GM21381 (cell line): ENCODE measurements at regions not wholly inside any gene's neighbourhood (a gene's known extent, or its start where the extent isn't known, plus 50 kb on each side); places are given as distances from the start of the nearest gene placed in this dataset.

Source experiments
- ATAC-seq: cut with Tn5 transposase; IDR thresholded peaks from one replicate; pipeline ENCODE4 v1.9.1; 2021; ENCODE audit warnings: mild to moderate bottlenecking, moderate library complexity; ENCODE audit not compliant: unreplicated experiment

DNA sequence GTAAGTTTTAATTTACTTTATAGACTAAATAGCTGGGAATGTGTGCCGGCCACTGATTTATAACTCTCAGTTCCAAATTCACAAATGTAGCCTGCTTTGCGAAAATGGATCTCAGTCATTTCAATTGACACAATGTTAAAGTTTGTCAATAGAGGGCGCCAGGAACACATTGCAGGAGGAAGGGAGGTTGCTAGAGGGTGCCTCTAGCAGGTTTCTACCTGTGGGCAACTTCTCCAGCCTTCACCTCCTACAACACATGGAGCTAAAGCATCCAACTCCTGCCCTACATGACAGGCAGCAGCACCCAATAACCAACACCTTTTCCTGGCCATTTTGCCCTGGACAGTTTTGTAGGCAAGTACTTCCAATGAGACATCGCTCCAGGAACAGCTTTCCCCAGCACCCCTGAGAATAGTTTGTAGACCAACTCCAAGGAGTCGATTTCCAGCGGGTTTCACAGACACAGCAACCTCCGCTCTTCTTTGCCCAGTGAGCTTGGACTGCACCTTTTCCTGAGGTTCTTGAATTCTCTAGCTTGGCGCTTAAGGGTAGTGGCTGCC, 784.8 kb upstream of the CDH2 start:
- ATAC-seq = no peak

DNA sequence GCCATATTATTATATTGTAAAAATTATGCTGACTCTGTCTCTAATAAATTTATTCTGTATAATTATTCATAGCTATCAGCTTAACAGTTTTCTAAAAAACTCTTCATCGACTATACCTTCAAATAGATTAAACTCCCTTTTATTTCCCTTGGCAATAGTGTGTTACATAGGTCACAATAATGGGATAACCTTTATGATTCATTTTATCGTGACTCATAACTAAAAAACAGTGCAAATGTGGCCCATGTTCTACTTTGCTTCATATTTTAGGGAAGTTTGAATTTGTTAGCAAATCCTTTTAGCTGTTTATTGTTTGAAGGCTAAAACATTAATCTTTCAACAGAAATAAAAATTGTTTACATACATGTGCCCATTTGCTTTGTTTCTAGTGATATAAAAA, 783.2 kb upstream of the CDH2 start:
- ATAC-seq = no peak

DNA sequence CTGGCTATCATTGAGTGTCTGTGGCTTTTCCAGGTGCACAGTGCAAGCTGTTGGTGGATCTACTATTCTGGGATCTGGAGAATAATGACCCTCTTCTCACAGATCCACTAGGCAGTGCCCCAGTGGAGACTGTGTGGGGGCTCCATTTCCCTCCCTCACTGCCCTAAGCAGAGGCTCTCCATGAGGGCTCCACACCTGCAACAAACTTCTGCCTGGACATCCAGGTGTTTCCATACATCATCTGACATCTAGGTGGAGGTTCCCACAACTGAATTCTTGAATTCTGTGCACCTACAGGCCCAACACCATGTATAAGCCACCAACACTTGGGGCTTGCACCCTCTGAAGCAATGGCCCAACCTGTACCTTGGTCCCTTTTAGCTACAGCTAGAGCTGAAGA, 775.4 kb upstream of the CDH2 start:
- ATAC-seq = no peak

DNA sequence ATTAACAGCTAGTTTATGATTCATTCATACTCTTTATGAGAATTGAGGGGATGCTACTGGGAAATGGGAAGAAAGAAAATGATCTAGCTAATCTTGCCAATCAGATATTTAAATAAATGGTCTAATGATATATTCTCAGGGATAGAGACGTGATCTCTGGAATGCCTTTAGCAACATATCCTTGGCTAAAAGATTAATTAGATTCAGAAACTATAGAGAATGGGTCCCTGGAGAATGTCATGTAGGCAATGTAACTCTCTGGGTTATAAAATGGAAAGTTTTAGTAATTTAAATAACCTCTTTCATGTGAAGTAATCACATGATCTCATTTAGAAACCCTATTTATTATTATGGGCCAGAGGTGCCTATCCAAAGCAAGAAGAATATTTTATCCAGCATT, 771.0 kb upstream of the CDH2 start:
- ATAC-seq = no peak

DNA sequence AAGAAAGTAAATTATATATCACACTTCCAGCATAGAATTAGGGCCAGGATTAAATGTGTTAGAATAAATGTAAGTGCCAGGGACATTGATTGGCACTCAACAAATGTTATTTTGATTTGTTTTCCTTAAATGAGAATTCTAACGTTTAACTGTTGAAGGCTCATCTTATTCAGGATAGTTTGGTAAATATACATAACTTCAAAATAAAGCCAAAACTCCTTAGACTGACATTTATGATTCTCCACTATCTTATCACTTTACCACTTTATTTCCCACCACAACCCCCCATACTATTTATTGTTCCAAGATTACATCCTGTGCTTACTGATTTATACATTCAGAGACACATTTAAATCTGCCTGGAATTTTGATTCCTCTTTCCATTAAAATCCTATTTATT, 769.5 kb upstream of the CDH2 start:
- ATAC-seq = no peak

DNA sequence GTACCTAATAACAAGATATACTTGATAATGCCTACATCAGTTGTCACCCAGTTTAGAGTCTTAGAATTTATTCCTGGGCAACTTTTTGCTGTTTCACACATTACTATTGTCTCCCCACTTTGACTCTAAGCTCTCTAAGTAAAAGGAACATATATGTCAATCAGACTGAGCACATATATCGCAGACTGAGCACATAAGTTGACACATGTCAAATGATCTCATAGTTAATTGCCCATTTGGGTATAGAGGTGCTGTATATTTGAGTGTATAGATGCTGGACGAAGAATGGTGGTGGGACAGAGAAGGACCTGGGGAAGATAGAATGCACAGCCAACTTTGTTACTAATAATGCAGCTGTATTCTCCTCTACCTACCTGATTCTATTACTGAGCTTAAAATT, 746.0 kb upstream of the CDH2 start:
- ATAC-seq = no peak

DNA sequence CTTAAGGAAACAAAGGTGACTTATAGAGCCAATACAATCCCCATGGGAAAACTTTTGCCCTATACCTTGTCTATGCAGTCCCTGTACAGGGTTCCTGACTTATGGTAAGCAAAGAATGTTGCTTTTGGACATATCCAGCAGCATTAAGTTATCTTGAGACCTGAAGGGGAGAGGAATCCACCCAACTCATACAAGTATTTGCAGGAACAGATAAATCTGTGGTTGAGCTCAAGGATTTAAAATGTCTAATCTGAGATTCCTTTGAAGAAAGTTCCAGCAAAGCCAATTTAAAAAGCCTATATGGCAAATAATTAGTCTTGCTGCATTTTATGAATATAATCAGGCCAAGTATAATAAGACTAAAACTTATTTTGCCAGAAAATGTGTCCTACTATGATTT, 739.5 kb upstream of the CDH2 start:
- no peak for ATAC-seq

DNA sequence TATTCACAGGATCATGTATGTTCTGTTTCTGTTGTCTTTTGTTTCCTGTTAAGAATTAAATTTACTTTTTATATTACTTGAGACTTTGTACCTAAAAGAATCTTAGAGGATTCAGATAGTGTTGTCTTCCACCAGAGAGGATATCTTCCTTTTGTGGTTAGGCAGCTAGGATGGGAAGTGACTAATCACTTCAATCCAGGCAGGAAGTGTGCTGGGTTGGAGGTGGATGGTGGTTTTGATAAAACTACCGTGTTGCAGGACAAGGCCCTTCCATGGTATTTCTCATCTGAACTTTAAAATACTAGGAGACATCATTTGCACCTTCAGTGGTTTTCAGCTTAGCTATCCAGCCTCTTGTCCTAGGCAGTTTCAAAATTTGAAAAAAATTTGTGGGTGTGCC, 728.6 kb upstream of the CDH2 start:
- no peak for ATAC-seq

DNA sequence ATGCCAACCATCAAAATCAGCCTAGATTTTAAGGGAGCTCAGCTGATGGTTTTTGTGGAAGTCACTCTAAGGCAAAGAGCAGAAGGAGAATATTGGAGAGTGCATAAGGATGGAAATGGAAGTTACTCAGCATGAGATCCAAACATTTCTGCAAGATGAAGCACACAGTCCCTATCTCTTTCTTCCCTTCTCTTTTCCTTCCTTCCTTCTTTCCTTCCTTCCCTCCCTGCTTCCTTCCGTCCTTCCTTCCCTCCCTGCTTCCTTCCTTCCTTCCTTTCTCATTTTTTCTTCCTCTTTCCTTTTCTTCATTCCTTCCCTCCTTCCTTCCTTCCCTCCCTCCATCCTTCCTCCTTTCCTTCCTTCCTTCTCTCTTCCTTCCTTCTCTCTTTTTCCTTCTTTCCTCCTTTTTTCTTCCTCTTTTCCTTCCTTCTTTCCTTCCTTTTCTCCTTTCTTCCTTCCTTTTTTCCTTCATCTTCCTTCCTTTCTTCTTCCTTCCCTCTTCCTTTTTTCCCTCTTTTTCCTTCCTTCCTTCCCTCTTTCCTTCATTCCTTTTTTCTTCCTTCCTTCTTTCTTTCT, 727.9 kb upstream of the CDH2 start:
- ATAC-seq = no peak

DNA sequence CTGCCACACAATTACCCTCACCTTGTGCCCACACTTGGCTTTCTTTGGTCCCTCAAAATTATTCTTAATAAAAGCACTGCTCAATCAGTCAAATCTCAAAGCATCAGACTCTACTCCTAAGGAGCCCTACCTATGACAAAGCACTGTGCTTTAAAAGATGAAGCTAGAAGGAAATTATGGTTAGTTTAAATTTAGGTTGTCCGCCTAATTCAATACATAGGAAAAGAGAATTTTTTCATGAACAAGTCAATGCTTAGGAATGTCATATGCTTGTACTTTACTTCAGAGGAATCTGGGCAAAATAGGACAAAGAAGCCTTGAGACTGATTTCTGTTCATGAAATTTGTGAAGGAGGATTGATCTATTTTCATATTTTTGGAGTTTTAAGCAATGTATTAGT, 726.4 kb upstream of the CDH2 start:
- ATAC-seq = no peak

DNA sequence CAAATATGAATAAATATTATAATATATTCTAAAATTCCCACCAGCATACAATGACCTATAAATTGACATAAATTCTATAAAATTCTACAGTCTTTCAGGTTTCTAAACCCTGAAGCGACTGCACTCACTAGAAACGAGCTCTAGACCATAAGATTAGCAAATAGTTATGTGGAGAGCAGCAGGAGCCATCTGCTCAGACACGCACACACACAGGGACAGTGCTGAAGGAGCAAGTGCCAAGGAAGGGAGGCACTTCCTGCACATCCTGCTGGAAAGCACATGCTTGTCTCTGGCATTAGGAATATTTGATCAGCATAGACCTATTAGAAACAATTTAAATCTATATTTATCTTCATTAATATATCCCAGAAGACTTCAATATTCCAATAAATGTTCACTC, 713.9 kb upstream of the CDH2 start:
- no peak for ATAC-seq

DNA sequence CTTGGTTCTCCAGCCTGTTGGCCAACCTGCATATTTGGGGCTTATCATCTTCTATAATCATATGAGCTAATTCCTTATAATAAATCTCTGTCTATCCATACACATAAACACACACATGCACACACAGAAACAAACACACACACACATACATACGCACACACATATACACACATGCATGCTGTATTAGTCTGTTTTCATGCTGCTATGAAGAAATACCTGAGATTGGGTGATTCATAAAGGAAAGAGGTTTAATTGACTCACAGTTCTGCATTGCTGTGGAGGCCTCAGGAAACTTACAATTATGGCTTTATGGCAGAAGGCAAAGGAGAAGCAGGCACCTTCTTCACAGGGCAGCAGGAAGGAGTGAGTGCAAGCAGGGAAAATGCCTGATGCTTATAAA, 707.4 kb upstream of the CDH2 start:
- ATAC-seq = no peak

DNA sequence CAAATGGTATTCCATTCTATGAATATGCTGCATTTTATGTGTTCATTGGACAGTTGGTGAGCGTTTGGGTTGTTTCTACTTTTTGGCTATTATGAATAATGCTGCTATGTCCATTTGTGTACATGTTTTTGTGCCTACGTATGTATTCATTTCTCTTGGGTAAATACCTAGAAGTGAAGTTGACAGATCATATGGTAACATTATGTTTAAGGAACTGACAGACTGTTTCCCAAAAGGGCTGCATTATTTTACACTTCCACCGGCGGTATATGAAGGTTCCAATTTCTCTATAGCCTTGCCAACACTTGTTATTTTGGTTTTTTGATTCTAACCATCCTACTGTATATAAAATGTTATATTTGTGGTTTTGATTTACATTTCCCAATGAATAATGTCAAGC, 703.9 kb upstream of the CDH2 start:
- ATAC-seq = no peak

DNA sequence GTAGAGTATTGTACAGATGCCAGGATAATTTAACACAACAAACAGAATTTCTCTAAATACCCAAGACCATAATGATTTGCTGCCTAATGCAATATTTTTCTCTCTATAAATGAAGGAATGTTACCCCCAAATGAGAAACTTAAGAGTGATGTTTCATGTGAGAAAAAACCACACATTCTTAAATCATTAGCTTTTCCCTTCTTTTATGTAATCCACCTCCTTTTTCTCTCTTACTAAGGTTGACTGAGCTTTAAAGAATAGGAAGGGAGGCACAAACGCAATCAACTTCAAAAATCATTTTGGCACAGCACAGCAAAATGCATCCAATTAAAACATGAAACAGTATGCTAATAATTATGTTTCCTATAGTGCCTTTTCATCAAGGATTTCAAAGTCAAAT, 698.1 kb upstream of the CDH2 start:
- no peak for ATAC-seq

DNA sequence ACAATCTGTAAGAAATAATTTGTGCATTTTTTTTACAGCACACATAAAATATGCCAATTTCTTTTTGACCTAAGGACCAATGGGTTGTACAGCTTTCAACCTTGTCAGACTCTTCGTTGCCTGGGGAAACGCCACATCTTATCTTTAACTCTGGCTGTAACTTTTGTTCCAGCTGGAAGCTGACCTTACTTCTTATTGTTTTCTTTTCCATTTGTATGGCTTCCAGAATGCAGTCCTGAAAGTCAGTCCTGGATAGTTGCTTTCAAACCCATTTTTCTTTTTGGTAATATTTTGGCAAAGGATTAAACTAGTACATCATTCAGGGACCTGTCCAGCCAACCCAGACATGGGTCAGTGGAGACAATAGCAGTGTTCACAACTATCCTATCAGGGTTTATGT, 686.5 kb upstream of the CDH2 start:
- ATAC-seq = no peak

DNA sequence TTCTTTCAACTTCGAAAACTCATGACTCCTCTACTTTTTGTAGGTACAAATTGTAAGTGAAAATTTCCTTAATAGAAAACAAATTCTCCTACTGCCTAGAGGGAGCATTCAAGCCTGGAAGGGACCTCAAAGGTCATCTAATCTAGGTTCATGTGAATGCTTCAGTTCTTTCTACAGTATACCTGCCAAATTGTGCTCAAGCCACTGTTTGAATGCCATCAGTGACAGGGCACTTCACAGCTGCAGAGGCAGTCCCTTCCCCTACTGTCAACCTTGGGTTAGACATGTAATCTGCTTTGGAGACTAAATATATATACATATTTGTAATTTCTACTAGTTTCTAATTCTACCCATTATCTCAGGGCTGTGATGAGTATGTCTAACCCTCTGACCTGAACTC, 681.3 kb upstream of the CDH2 start:
- ATAC-seq = no peak

DNA sequence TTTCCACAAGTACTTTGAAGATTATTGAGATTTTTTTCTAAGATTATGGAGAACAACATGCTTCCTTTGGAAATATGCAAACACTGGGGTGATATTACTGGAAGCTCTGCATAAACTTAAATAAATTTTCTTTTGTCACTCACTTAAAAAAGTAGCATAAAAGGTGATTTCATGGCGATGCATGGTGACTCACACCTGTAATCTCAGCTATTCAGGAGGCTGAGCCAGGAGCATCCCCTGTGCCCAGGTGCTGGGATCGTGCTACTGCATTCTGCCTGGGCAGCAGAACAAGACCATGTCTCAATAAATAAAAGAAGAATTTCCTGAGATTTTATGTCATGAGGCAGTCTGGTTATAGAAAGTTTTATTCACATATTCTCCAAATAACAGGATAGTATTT, 679.1 kb upstream of the CDH2 start:
- ATAC-seq = no peak

DNA sequence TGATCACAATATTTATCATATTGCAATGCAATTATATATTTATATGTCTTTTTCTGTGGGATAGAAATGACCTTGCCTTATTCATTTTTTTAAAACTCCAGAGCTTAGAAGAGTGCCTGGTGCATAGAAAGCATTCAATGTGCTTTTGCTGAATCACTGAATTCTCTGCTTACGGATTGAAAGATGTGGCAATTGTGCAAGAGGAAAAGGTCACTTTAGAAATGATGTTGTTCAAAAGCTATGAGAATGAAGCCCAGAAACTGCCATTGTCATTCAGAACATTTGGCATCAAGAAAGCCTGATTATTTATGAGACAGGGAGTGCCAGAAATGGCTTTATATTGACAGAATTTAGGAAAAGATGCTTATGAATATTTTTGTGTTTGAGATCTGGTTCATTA, 678.6 kb upstream of the CDH2 start:
- ATAC-seq = no peak

DNA sequence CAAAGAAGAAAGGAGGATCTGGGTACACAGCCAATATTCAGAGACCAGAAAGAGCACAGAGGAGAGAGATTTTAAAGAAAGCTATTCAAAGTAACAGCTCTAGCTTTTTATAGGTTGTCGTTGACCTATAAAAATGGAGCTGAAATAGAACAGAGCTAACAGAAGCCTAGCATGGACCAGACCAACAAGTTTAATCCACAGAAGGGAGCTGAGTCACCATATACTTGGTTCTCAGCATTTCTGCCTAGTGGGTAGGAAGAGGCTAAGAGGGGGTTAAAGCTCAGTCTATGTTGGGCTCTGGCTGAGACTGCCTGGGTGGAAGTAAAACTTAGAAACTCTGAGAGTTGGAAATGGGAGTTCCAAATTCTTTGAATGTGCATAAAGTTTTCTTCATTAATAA, 678.0 kb upstream of the CDH2 start:
- ATAC-seq = no peak

DNA sequence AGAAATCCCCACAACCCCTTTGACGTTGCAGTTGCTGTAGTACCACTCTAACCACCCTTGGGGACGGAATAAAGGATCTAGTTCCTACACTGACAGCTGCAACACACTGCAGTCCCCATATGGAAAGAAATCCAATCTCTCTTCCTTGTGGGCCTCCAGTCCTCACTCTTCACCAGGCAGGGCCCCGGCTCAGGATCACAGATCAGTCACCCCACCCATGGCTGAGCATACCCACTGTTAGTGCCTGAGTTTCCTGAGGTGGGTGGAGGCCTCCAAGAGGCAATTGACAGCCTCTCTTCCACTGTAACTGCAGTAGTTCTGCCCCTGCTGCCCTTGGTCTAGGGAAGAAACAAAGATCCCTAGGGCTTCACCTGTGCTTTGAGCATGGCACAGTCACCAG, 670.0 kb upstream of the CDH2 start:
- ATAC-seq = no peak

DNA sequence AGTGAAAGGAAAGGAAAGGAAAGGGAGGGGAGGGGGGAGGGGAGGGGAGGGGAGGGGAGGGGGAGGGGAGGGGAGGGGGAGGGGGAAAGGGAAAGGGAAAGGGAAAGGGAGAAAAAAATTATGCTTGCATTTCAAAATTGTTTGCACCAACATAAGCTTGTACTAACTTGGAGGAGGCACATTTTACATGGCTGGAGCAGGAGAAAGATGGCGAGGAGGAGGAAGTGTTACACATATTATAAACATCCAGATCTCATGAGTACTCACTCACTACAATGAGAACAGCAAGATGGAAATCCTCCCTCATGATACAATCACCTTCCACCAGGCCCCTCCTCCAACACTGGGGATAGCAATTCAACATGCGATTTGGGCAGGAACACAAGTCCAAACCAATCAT, 660.2 kb upstream of the CDH2 start:
- ATAC-seq = no peak

DNA sequence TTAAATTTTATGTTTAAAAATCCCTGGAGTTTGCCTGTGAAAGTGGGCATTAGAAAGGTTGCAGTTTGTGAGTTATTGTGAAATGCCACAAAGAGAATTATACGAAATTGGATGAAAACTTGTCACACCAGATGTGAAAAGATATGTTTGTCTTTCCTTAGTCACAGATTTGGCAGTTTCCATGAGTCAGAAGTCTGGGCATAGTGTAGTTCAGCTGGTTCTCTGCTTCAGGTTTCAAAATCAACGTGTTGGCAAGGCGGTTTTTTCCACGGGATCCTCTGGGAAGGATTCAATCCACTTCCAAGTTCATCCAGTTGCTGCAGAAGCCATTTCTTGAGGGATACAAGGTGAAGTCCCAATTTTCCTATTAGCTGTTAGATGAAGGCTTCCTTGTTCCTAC, 658.0 kb upstream of the CDH2 start:
- no peak for ATAC-seq

DNA sequence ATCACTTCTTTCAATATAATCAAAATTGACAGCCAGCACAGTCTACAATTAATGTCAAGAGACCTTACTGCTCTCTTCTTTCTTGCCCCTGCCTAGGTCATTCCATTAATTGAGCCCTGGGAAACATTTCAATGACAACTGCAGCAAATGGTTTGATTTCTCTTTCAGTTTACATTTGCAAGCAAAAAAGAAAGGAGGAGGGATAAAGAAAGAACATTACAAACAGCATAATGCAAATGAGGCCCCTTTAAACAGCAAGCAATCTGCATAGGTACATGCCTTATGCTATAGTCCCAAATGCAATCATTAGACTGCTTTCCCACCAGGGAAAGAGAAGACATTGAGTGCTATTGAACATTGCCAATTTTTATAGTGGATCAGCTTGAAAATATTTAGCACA, 655.0 kb upstream of the CDH2 start:
- no peak for ATAC-seq

DNA sequence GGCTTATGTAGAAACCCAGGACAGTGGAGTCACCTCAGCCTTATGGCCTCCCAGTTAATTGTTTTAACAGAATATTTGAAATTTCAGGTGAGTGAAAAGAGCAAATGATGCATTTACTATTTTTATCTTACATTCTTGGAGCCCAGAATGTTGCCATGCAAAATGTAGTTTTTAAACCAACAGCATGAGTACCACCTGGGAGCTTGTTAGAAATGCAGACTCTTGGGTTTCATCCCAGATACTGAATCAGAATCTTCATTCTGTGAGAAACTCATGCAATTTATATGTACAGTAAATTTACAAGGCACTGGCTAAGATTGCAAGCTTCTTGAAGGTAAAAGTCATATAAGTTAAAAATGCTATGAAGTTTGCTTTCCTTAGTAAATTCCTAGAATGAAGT, 654.5 kb upstream of the CDH2 start:
- no peak for ATAC-seq
